Body of pancreas (tissue), 4 donors: ENCODE measurements at regions not wholly inside any gene's neighbourhood (a gene's known extent, or its start where the extent isn't known, plus 50 kb on each side); places are given as distances from the start of the nearest gene placed in this dataset.

Source experiments
- CTCF ChIP-seq, 7 experiments: fragments of 450-650 bp in 4 of 7; fragments of 200-600 bp in 3 of 7; sonication (generic) in 3 of 7; IDR thresholded peaks; one replicate each; pipeline ENCODE4 v1.5.1; 2016 to 2019; ENCODE audit warnings: antibody characterized with exemption in 7 of 7
- POLR2A ChIP-seq, 3 donors: fragments of 450-650 bp; IDR thresholded peaks; one replicate each; pipeline ENCODE4 v1.6.1; 2016; ENCODE audit warnings: antibody characterized with exemption in 3 of 3, mild to moderate bottlenecking in 2 of 3

GRCh38 chr18:24593886-24594285 is 133.4 kb downstream of the HRH4 start:
- no peak for TF ChIP-seq CTCF (IDR thresholded peaks at IDR 0.05)
- TF ChIP-seq POLR2A (IDR thresholded peaks at IDR 0.05), result no peak
